GM21786 (cell line): ENCODE measurements at regions not wholly inside any gene's neighbourhood (a gene's known extent, or its start where the extent isn't known, plus 50 kb on each side); places are given as distances from the start of the nearest gene placed in this dataset.
"Not testable (repeated sequence)": the region's sequence is repeated elsewhere in the genome, so short reads cannot be mapped to it uniquely, and the experiment has no call there.

Experiments used
- ATAC-seq: cut with Tn5 transposase; IDR thresholded peaks from one replicate; pipeline ENCODE4 v1.9.1; 2021; ENCODE audit not compliant: unreplicated experiment

GRCh38 chr14:89056394-89056793, 231.9 kb downstream of the TTC8 start:
- ATAC-seq, result no peak

- ATAC-seq, result no peak
These were observed 234.2 kb downstream of the TTC8 start for GRCh38 chr14:89058697-89059096.

DNA sequence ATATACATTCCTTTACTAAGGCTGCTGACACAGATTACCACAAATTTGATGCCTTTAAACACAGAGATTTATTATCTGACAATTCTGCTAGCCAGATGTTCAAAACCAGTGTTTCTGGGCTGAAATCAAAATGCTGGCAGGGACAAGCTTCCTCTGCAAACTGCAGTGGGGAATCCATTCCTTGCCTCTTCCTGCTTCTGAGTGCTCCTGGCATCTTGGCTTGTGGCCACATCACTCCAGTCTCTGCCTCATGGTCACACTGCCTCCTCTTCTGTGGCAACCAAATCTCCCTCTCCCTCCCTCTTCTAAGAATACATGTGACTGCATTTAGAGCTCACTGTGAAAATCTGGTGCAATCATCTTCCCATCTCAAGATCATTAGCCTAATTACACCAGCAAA, 235.7 kb downstream of the TTC8 start:
- ATAC-seq, result no peak

GRCh38 chr14:89061696-89062095, 237.2 kb downstream of the TTC8 start:
- ATAC-seq, result no peak

- ATAC-seq, result no peak
These were observed 241.4 kb downstream of the TTC8 start for GRCh38 chr14:89065879-89066278.

GRCh38 chr14:89067293-89067972, 243.0 kb downstream of the TTC8 start:
- ATAC-seq, result no peak

- ATAC-seq, result no peak
These were observed 253.8 kb downstream of the TTC8 start for GRCh38 chr14:89078021-89078795.

- no peak for ATAC-seq
These were observed 260.8 kb downstream of the TTC8 start for GRCh38 chr14:89085231-89085731.

GRCh38 chr14:89085737-89086382, 261.4 kb downstream of the TTC8 start:
- no peak for ATAC-seq

GRCh38 chr14:89088530-89088929, 264.1 kb downstream of the TTC8 start:
- ATAC-seq, result no peak

DNA sequence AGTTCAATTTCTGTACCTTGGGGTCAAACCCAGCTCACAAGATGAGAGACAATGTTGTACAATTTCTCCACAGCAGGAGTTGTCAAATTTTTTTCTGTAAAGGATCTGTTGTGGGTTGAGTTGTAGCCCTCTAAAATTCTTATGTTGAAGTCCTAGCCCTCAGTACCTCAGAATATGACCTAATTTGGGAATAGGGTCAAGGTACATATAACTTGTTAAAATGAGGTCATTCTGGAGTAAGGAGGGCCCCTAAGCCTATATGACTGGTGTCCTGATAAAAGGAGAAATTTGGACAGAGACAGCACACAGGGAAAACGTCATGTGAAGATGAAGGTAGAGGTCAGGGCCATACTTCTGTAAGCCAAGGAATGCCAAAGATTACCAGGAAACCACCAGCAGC, 264.9 kb downstream of the TTC8 start:
- no peak for ATAC-seq

DNA sequence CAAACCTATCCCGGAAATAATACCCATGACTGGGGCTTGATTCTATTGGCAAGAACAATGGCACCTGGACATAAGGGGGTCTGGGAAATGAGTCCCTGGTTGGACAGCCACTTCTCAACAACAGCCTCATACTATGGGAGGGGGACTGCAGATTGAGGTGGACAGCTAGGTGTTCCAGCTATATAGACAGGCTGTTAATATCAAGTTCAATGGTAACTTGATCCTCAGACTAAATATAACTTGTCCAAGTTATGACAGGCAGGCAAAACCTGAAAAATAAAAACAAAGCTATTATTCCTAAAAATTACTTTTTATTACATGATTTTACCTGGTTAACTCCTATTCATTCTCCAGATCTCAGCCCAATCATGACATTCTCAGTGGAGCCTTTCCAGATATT, 267.3 kb downstream of the TTC8 start:
- ATAC-seq, result no peak

DNA sequence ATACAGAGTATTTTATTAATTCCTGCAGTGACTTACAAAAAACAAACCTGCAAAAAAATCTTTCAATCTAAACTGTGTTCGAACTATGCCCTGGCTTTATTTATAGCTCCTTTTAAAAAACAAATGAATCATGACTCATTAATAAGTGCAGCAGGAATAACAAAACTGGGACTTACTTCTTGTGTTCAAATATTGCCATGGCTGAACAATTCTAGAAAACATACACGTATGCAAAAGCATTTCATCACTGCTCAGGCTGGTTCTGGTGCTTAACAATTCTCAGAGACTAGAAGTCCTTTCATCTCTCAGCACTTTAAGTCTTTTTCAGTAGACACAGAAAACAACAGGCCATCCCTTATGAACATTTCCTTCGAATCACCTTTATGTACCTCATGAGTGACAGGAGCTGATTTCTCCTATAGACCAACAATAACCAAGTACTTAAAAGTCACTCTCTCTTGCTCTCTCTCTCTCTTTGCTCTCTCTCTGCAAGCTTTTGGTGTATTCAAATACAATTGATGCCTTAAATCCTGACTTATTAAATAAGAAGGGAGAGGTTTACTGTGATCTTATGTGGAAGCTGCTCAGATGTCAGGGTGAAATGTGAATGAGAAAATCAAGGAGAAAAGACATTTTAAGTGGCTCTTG, 268.8 kb downstream of the TTC8 start:
- no peak for ATAC-seq

DNA sequence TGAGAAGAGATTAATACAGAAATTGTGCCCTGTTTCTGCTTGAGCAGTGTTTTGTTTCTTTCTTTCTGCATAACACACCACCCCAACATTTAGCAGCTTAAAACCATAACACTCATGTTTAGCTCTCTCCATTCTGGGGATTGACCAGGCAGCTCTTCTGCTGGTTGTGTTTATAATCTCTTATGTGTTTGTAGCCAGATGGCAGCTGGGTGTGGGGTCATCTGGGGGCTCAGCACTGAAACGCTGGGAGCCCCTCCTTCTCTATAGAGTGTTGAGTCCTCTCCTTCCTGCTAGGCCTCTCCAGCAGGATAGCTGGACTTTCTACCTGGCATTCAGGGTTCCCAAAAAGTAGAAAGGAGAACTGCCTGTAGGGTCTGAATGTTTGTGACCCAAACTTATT, 270.6 kb downstream of the TTC8 start:
- no peak for ATAC-seq

DNA sequence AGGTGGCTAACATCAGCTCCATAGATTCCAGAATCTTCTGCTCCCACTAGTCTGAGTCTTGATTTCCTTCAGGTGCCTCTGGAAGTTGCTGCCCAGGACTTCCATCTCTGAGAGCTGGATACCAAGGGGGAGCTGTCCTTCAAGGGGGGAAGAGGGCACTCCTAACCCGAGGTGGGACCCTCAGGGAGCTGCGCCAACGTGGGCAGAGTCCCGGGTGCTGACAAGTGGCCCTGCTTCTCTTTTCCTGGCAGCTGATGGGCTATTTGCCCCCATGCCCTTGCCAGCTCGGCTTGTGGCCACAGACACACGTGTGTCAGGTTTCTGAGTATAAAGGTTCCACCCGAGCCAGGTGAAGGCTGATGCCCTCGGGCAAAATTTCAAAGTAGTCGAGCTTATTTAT, 272.5 kb downstream of the TTC8 start:
- no peak for ATAC-seq

DNA sequence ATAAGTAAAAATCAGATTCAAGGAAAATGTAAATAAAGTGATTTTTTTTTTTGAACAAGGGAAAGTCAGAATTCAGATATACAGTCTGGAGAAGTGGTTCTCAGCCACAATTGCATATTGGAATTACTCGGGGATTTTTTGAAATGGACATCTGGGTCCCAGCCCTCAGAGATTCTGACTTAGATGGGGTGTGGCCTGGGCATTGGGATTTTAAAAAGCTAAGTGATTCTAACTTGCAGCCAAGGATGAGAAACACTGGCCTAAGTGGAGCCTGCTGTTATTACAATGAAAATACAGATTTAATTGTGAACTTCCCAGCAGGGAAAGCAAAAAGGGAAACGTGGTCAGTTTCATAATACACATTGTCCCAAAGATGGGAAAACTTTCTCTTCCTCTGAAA, 273.8 kb downstream of the TTC8 start:
- no peak for ATAC-seq

DNA sequence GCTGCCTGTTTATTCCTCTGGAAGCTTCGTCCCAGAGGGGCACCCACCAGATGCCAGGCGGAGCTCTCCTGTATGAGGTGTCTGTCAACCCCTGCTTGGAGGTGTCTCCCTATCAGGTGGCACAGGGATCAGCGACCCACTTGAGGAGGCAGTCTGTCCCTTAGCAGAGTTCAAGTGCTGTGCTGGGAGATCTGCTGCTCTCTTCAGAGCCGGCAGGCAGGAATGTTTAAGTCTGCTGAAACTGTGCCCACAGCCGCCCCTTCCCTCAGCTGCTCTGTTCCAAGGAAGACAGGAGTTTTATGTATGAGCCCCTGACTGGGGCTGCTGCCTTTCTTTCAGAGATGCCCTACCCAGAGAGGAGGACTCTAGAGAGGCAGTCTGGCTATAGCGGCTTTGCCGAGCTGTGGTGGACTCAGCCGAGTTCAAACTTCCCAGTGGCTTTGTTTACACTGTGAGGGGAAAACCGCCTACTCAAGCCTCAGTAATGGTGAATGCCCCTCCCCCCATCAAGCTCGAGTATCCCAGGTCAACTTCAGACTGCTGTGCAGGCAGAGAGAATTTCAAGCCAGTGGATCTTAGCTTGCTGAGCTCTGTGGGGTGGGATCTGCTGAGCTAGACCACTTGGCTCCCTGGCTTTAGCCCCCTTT, 279.8 kb downstream of the TTC8 start:
- not testable (repeated sequence) for ATAC-seq

GRCh38 chr14:89104861-89105260, 280.4 kb downstream of the TTC8 start:
- ATAC-seq, result not testable (repeated sequence)
